Stomach (tissue), 4 donors: ENCODE measurements at regions not wholly inside any gene's neighbourhood (a gene's known extent, or its start where the extent isn't known, plus 50 kb on each side); places are given as distances from the start of the nearest gene placed in this dataset.

Experiments used
- EP300 ChIP-seq: sonication (generic); formaldehyde crosslinking; IDR thresholded peaks from one replicate; pipeline ENCODE4 v1.6.1; 2017; ENCODE audit warnings: antibody characterized with exemption
- POLR2A ChIP-seq, 4 donors: fragments of 450-650 bp; IDR thresholded peaks; one replicate each; pipeline ENCODE4 v1.6.1; 2016; ENCODE audit warnings: antibody characterized with exemption in 4 of 4, control low read depth in 2 of 4, mild to moderate bottlenecking in 1 of 4, moderate library complexity in 1 of 4
- POLR2AphosphoS5 ChIP-seq, 3 donors: sonication (generic); formaldehyde crosslinking; IDR thresholded peaks; one replicate each; pipeline ENCODE4 v1.6.1; 2016; ENCODE audit warnings: antibody characterized with exemption in 3 of 3
- TF ChIP-seq, protein P1 (sequence below), 7 experiments: fragments of 450-650 bp in 4 of 7; fragments of 200-600 bp in 3 of 7; sonication (generic) in 3 of 7; IDR thresholded peaks; one replicate each; pipeline ENCODE4 v1.5.1; 2016 to 2019; ENCODE audit warnings: antibody characterized with exemption in 7 of 7, control low read depth in 2 of 7, mild to moderate bottlenecking in 1 of 7

- TF ChIP-seq, protein P1, sequence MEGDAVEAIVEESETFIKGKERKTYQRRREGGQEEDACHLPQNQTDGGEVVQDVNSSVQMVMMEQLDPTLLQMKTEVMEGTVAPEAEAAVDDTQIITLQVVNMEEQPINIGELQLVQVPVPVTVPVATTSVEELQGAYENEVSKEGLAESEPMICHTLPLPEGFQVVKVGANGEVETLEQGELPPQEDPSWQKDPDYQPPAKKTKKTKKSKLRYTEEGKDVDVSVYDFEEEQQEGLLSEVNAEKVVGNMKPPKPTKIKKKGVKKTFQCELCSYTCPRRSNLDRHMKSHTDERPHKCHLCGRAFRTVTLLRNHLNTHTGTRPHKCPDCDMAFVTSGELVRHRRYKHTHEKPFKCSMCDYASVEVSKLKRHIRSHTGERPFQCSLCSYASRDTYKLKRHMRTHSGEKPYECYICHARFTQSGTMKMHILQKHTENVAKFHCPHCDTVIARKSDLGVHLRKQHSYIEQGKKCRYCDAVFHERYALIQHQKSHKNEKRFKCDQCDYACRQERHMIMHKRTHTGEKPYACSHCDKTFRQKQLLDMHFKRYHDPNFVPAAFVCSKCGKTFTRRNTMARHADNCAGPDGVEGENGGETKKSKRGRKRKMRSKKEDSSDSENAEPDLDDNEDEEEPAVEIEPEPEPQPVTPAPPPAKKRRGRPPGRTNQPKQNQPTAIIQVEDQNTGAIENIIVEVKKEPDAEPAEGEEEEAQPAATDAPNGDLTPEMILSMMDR (IDR thresholded peaks at IDR 0.05) = no peak
- TF ChIP-seq POLR2AphosphoS5 (IDR thresholded peaks at IDR 0.05) = no peak
- TF ChIP-seq POLR2A (IDR thresholded peaks at IDR 0.05) = no peak
- TF ChIP-seq EP300 = no peak
Measured at GRCh38 chr10:130719448-130719752, 583.2 kb downstream of the GLRX3 start.
